Lower leg skin (tissue), 4 donors: ENCODE measurements at regions not wholly inside any gene's neighbourhood (a gene's known extent, or its start where the extent isn't known, plus 50 kb on each side); places are given as distances from the start of the nearest gene placed in this dataset.

Experiments used
- DNase-seq, 2 donors: peaks; one replicate each; pipeline ENCODE4 v3.0.0-alpha.2; 2019; ENCODE audit warnings: low spot score in 2 of 2
- H3K4me3 ChIP-seq: fragments of 200-600 bp; sonication (generic); 2 replicates; pipeline ENCODE4 v1.5.1; 2017; ENCODE audit warnings: mild to moderate bottlenecking, low read depth; ENCODE audit not compliant: poor library complexity, severe bottlenecking
- CTCF ChIP-seq, 3 donors: fragments of 450-650 bp; IDR thresholded peaks; one replicate each; pipeline ENCODE4 v1.5.1; 2016; ENCODE audit warnings: antibody characterized with exemption in 3 of 3, mild to moderate bottlenecking in 3 of 3, moderate library complexity in 2 of 3
- POLR2A ChIP-seq, 2 donors: fragments of 450-650 bp; IDR thresholded peaks; one replicate each; pipeline ENCODE4 v1.6.1; 2016 to 2017; ENCODE audit warnings: antibody characterized with exemption in 2 of 2, mild to moderate bottlenecking in 1 of 2, moderate library complexity in 1 of 2
- WGBS, 2 donors: methylation state at CpG; one replicate each; pipeline ENCODE4 v1.1.5; 2018; 5-methylcytosine and 5-hydroxymethylcytosine counted together
- intact Hi-C: fragments of 100-400 bp; cut with DNase I; formaldehyde crosslinking; loops from one replicate; pipeline ENCODE4 v1.15.0; 2023; ENCODE audit warnings: low total_unique reads

GRCh38 chr9:115240676-115241075 is 122.7 kb upstream of the TNC start:
- intact Hi-C loops = no loop called here
- DNase-seq = no peak
- no peak overlapping the region for H3K4me3 ChIP-seq
- WGBS, 2 donors = 73 to 81% methylated on average over 1 of the region's 1 CpG
- no peak for TF ChIP-seq POLR2A (IDR thresholded peaks at IDR 0.05)
- no peak for TF ChIP-seq CTCF (IDR thresholded peaks at IDR 0.05)

- H3K4me3 ChIP-seq = no peak overlapping the region
- 57 to 63% methylated on average over 2 of the region's 2 CpGs for WGBS, 2 donors
- TF ChIP-seq CTCF (IDR thresholded peaks at IDR 0.05) (no peak), POLR2A (IDR thresholded peaks at IDR 0.05) (no peak)
- DNase-seq = no peak
- intact Hi-C loops = no loop called here
These were observed 123.7 kb upstream of the TNC start for GRCh38 chr9:115241641-115242040.

- DNase-seq = no peak
- TF ChIP-seq POLR2A (IDR thresholded peaks at IDR 0.05) (no peak), CTCF (IDR thresholded peaks at IDR 0.05) (no peak)
- WGBS, 2 donors = 90 to 93% methylated on average over 3 of the region's 3 CpGs
- H3K4me3 ChIP-seq = no peak overlapping the region
- intact Hi-C loops = no loop called here
These were observed 131.5 kb upstream of the TNC start for GRCh38 chr9:115249488-115249887.

GRCh38 chr9:115250621-115251032 is 132.7 kb upstream of the TNC start:
- WGBS, 2 donors = 20 to 38% methylated on average over 1 of the region's 1 CpG
- no peak for DNase-seq
- TF ChIP-seq CTCF (IDR thresholded peaks at IDR 0.05) (no peak), POLR2A (IDR thresholded peaks at IDR 0.05) (no peak)
- H3K4me3 ChIP-seq = no peak overlapping the region
- intact Hi-C loops = no loop called here

GRCh38 chr9:115254287-115255180 is 136.6 kb upstream of the TNC start:
- intact Hi-C loops = no loop called here
- WGBS, 2 donors = 80 to 84% methylated on average over 5 of the region's 5 CpGs
- no peak overlapping the region for H3K4me3 ChIP-seq
- TF ChIP-seq POLR2A (IDR thresholded peaks at IDR 0.05) (no peak), CTCF (IDR thresholded peaks at IDR 0.05) (no peak)
- no peak for DNase-seq

GRCh38 chr9:115261656-115262081 is 143.7 kb upstream of the TNC start:
- intact Hi-C loops = no loop called here
- no peak for DNase-seq
- H3K4me3 ChIP-seq = no peak overlapping the region
- no peak for TF ChIP-seq CTCF (IDR thresholded peaks at IDR 0.05)
- no peak for TF ChIP-seq POLR2A (IDR thresholded peaks at IDR 0.05)
